Left lung (tissue), 4 donors: ENCODE measurements at regions not wholly inside any gene's neighbourhood (a gene's known extent, or its start where the extent isn't known, plus 50 kb on each side); places are given as distances from the start of the nearest gene placed in this dataset.

Experiments used
- ATAC-seq: fragments of 200-7000 bp; cut with Tn5 transposase; one replicate; pipeline ENCODE4 v1.9.1; 2020; ENCODE audit warnings: moderate library complexity
- DNase-seq, 4 donors: peaks; one replicate each; pipeline ENCODE4 v3.0.0-alpha.2; 2013 to 2020
- H3K27ac ChIP-seq, 2 donors: fragments of 200-600 bp; sonication (generic) in 1 of 2; one replicate each; pipeline versions ENCODE4 v1.5.0 to v1.8.0; 2020 to 2021
- H3K27me3 ChIP-seq, 2 donors: fragments of 200-600 bp; sonication (generic) in 1 of 2; one replicate each; pipeline versions ENCODE4 v1.5.0 to v1.8.0; 2020 to 2021
- H3K36me3 ChIP-seq, 2 donors: fragments of 200-600 bp; sonication (generic) in 1 of 2; one replicate each; pipeline versions ENCODE4 v1.5.0 to v1.8.0; 2020 to 2021
- H3K4me1 ChIP-seq, 2 donors: fragments of 200-600 bp; one replicate each; pipeline ENCODE4 v1.8.0; 2021
- H3K4me3 ChIP-seq, 2 donors: fragments of 200-600 bp; sonication (generic) in 1 of 2; one replicate each; pipeline versions ENCODE4 v1.5.0 to v1.8.0; 2020 to 2021; ENCODE audit warnings: mild to moderate bottlenecking in 1 of 2
- H3K9me3 ChIP-seq, 2 donors: fragments of 200-600 bp; sonication (generic) in 1 of 2; one replicate each; pipeline versions ENCODE4 v1.5.0 to v1.8.0; 2020 to 2021
- intact Hi-C, 2 donors: fragments of 100-400 bp; cut with DNase I; formaldehyde crosslinking; loops; one replicate each; pipeline versions ENCODE4 v1.11.2 to v1.14.2; 2022
- TF ChIP-seq, protein P1 (sequence below), 2 donors: fragments of 200-600 bp; sonication (generic) in 1 of 2; IDR thresholded peaks; one replicate each; pipeline versions ENCODE4 v1.5.0 to v1.8.0; 2021; ENCODE audit warnings: antibody characterized with exemption in 2 of 2
- donor health status: DM: no; HTN: yes; CAD: no.
- donor health status: DM: no; HTN: no; CAD: no.

GRCh38 chr14:56745097-56745496 is 65.2 kb downstream of the OTX2 start:
- Histone ChIP-seq H3K27me3 (no peaks in the 10 kb centered on the region), H3K27ac (no peak overlapping the region), H3K9me3 (no peaks in the 10 kb centered on the region), H3K4me3 (no peak overlapping the region), H3K36me3 (no peaks in the 10 kb centered on the region), H3K4me1 (no peaks in the 10 kb centered on the region)
- intact Hi-C loops, result no loop called here
- TF ChIP-seq, protein P1, sequence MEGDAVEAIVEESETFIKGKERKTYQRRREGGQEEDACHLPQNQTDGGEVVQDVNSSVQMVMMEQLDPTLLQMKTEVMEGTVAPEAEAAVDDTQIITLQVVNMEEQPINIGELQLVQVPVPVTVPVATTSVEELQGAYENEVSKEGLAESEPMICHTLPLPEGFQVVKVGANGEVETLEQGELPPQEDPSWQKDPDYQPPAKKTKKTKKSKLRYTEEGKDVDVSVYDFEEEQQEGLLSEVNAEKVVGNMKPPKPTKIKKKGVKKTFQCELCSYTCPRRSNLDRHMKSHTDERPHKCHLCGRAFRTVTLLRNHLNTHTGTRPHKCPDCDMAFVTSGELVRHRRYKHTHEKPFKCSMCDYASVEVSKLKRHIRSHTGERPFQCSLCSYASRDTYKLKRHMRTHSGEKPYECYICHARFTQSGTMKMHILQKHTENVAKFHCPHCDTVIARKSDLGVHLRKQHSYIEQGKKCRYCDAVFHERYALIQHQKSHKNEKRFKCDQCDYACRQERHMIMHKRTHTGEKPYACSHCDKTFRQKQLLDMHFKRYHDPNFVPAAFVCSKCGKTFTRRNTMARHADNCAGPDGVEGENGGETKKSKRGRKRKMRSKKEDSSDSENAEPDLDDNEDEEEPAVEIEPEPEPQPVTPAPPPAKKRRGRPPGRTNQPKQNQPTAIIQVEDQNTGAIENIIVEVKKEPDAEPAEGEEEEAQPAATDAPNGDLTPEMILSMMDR (IDR thresholded peaks at IDR 0.05), result no peak
- DNase-seq (no peak), ATAC-seq (no peak)

GRCh38 chr14:56744016-56744415 is 66.3 kb downstream of the OTX2 start:
- Histone ChIP-seq H3K4me1 (no peaks in the 10 kb centered on the region), H3K4me3 (no peak overlapping the region), H3K27ac (no peak overlapping the region), H3K27me3 (no peaks in the 10 kb centered on the region), H3K9me3 (no peaks in the 10 kb centered on the region), H3K36me3 (no peaks in the 10 kb centered on the region)
- intact Hi-C loops, result no loop called here
- no peak for ATAC-seq
- no peak for DNase-seq
- TF ChIP-seq, protein P1 (IDR thresholded peaks at IDR 0.05), result no peak

DNA sequence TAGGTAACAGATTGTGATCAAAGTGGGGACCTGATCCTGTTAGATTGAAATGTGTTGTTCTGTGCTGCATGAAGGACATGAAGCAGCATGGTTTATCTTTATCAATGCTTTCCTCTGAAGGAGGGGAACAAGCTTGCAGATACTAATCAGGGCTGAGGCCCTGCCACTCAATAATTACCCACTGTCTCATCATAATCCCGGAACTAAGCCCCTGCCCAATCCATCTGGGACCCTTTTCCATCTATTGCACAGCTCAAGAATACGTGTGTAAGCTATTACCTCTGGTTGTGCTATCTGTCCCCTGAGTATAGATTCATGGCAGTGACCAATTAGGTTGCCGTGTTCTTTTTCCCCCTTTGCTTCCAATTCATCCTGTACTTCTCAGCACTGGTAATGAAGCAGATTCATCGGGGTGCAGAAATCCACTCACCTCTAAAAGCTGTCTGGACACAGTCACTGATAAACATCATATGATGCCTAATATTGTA is 67.8 kb downstream of the OTX2 start:
- ATAC-seq, result no peak
- intact Hi-C loops, result no loop called here
- TF ChIP-seq, protein P1 (IDR thresholded peaks at IDR 0.05), result no peak

DNA sequence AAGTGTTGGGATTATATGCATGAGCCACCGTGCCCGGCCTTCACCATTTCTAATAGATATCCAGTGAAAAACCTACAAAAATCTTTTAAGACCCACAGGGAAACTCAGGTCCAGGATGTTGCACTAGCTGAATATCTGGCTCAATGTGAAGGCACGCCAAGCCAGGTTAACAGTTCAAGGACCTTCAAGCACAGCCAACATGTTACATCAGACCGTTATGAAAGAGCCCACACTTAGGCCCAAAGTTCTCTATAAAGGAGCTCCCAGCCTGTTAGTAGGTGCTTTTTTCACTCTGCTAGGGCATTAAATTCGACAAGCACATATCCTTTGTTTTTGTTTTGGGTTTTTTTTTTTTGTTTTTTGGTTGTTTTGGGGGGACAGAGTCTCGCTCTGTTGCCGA is 69.0 kb downstream of the OTX2 start:
- H3K4me3 ChIP-seq, result no peak overlapping the region
- no peaks in the 10 kb centered on the region for H3K27me3 ChIP-seq
- DNase-seq, result no peak
- H3K9me3 ChIP-seq, result no peaks in the 10 kb centered on the region
- intact Hi-C loops, result no loop called here
- TF ChIP-seq, protein P1 (IDR thresholded peaks at IDR 0.05), result no peak
- no peaks in the 10 kb centered on the region for H3K4me1 ChIP-seq
- H3K27ac ChIP-seq, result no peak overlapping the region
- no peaks in the 10 kb centered on the region for H3K36me3 ChIP-seq
- peak; percentile 51 for ATAC-seq

More for the DNA sequence above, 67.8 kb downstream of the OTX2 start:
- no peak for DNase-seq
- no peaks in the 10 kb centered on the region for H3K27me3 ChIP-seq
- no peaks in the 10 kb centered on the region for H3K9me3 ChIP-seq
- no peaks in the 10 kb centered on the region for H3K4me1 ChIP-seq
- no peak overlapping the region for H3K4me3 ChIP-seq
- H3K36me3 ChIP-seq, result no peaks in the 10 kb centered on the region
- no peak overlapping the region for H3K27ac ChIP-seq

- intact Hi-C loops, result no loop called here
- no peak overlapping the region for H3K4me3 ChIP-seq
- no peaks in the 10 kb centered on the region for H3K36me3 ChIP-seq
- DNase-seq, result no peak
- H3K27me3 ChIP-seq, result peaks cover 0 to 7% of the 10 kb centered on the region in 2 donors
- H3K27ac ChIP-seq, result no peak overlapping the region
- TF ChIP-seq, protein P1 (IDR thresholded peaks at IDR 0.05), result no peak
- no peaks in the 10 kb centered on the region for H3K9me3 ChIP-seq
- no peak for ATAC-seq
- no peaks in the 10 kb centered on the region for H3K4me1 ChIP-seq
Measured at GRCh38 chr14:56738020-56738419, 72.3 kb downstream of the OTX2 start.
